ENCODE measurements at regions not wholly inside any gene's neighbourhood (a gene's known extent, or its start where the extent isn't known, plus 50 kb on each side); places are given as distances from the start of the nearest gene placed in this dataset.

GRCh38 chr4:46684041-46684440, 225.0 kb downstream of the COX7B2 start:
- no peak for DNase-seq (ENCODE audit: low spot score)

DNA sequence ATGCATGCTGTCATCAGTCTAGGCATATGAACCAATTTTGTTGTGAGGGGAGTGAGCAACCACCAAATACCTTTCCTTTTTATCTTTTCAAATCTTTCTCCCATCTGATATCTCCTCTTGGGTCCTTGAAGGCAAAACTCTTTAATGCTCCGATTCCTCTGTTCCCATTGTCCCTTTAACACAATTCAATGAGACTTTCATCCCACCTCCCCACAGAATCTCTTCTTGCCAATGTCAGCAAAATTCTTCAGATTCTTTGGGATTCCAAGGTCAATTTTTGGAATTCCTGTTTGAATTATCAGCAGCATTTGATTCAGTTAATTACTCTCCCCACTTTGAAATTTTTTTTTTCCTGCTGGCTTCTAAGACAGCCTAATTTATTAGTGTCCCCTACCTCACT, 232.7 kb downstream of the COX7B2 start:
- DNase-seq (ENCODE audit: low spot score), result no peak

DNA sequence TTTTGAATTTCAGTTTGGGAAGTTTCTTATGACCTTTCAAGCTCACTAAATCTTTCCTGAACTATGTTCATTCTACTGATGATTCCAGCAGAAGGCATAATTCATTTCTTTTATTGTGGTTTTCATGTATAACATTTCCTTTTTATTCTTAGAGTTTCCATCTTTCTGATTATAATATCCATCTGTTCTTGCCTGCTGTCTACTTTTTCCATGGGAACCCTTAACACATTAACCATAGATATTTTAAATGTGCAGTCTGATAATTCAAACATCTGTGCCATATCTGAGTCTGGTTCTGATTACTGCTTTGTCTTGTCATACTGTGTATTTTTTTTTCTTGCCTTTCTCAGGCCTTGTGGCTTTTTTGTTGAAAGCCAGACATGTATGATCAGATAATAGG, 234.7 kb downstream of the COX7B2 start:
- DNase-seq (ENCODE audit: low spot score), result no peak

DNA sequence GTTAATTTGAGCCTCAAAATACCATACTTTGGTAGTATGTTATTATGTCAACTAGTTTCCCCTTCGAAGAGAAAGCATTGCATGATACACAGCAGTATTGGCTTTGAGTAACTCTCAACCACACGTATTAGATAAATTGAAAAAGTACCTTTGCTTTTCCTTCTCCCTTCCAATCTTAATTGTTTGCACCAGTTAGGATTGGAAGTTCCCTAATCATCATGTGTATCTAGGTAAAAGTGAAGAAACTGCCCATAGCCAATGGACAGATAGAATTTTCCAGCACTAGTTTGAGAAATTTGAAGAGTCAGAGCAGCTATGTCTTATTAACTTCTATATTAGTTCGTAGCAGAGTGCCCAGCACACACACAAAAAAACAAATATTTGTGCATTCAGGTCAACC, 241.3 kb downstream of the COX7B2 start:
- DNase-seq (ENCODE audit: low spot score), result no peak

GRCh38 chr4:46656071-46656470, 253.0 kb downstream of the COX7B2 start:
- DNase-seq (ENCODE audit: low spot score), result no peak

- DNase-seq (ENCODE audit: low spot score), result no peak
Observed at GRCh38 chr4:46653842-46654241, 255.2 kb downstream of the COX7B2 start.

- DNase-seq (ENCODE audit: low spot score), result no peak
Observed at GRCh38 chr4:46649390-46649789, 259.5 kb upstream of the GABRA2 start.

- peak; percentile 25 for DNase-seq (ENCODE audit: low spot score)
Observed at GRCh38 chr4:46648088-46648744, 258.3 kb upstream of the GABRA2 start.

DNA sequence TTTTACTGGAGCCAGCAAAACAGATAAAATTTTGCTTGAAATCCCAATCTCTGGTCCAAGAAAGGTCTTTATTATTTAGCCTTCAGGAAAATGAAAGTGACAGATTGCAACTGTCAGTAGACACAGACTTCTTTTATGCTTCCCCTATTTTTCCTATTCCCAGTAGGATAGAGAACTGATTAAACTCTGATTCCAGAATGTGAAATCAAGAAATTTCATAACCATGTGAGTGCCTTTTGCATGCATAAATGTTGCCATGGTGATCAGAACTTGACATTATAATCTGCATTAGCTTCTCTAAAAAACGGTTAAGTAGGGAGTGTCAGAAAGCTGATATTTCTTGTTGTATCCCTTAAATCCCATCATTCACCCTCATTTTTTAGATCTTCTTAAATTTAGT, 255.2 kb upstream of the GABRA2 start:
- DNase-seq (ENCODE audit: low spot score), result no peak
